HepG2 (cell line): ENCODE measurements at regions not wholly inside any gene's neighbourhood (a gene's known extent, or its start where the extent isn't known, plus 50 kb on each side); places are given as distances from the start of the nearest gene placed in this dataset.

ENCODE experiments used
- KLF15 ChIP-seq: sonication (generic); formaldehyde crosslinking; IDR thresholded peaks from 2 replicates; pipeline ENCODE4 v1.8.1; 2023; ENCODE audit warnings: borderline replicate concordance, mild to moderate bottlenecking, inconsistent platforms, missing genetic modification reagents, mixed read lengths
- NFKBIZ ChIP-seq: IDR thresholded peaks from 2 replicates; pipeline ENCODE4 v1.6.1; 2018; ENCODE audit warnings: missing genetic modification reagents, missing compliant biosample characterization
- YY1 ChIP-seq: IDR thresholded peaks from 2 replicates; pipeline ENCODE4 v1.6.1; 2011; ENCODE audit warnings: low read length, low read depth, moderate library complexity, mild to moderate bottlenecking; ENCODE audit not compliant: insufficient read depth, insufficient replicate concordance
- TF ChIP-seq, protein P1 (sequence below): IDR thresholded peaks from 2 replicates; pipeline ENCODE4 v1.6.1; 2016; ENCODE audit warnings: low read depth, control low read depth
- TF ChIP-seq, protein P2 (sequence below): IDR thresholded peaks from 2 replicates; pipeline ENCODE4 v1.6.1; 2012; ENCODE audit warnings: inconsistent platforms
- TF ChIP-seq, protein P3 (sequence below): sonication (generic); formaldehyde crosslinking; IDR thresholded peaks from 2 replicates; pipeline ENCODE4 v1.4.0; 2020; ENCODE audit warnings: missing genetic modification reagents
- TF ChIP-seq, protein P4 (sequence below): sonication (generic); formaldehyde crosslinking; IDR thresholded peaks from 2 replicates; pipeline ENCODE4 v1.9.0; 2021; ENCODE audit warnings: mild to moderate bottlenecking, missing genetic modification reagents

GRCh38 chr10:3422282-3422681, 249.7 kb upstream of the PITRM1 start:
- TF ChIP-seq KLF15 (CRISPR knock-in tag), result no peak
- TF ChIP-seq, protein P1, sequence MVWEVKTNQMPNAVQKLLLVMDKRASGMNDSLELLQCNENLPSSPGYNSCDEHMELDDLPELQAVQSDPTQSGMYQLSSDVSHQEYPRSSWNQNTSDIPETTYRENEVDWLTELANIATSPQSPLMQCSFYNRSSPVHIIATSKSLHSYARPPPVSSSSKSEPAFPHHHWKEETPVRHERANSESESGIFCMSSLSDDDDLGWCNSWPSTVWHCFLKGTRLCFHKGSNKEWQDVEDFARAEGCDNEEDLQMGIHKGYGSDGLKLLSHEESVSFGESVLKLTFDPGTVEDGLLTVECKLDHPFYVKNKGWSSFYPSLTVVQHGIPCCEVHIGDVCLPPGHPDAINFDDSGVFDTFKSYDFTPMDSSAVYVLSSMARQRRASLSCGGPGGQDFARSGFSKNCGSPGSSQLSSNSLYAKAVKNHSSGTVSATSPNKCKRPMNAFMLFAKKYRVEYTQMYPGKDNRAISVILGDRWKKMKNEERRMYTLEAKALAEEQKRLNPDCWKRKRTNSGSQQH (CRISPR knock-in tag), result no peak
- TF ChIP-seq NFKBIZ (CRISPR knock-in tag), result no peak
- no peak for TF ChIP-seq YY1
- TF ChIP-seq, protein P2, sequence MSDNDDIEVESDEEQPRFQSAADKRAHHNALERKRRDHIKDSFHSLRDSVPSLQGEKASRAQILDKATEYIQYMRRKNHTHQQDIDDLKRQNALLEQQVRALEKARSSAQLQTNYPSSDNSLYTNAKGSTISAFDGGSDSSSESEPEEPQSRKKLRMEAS, result no peak
- TF ChIP-seq, protein P3, sequence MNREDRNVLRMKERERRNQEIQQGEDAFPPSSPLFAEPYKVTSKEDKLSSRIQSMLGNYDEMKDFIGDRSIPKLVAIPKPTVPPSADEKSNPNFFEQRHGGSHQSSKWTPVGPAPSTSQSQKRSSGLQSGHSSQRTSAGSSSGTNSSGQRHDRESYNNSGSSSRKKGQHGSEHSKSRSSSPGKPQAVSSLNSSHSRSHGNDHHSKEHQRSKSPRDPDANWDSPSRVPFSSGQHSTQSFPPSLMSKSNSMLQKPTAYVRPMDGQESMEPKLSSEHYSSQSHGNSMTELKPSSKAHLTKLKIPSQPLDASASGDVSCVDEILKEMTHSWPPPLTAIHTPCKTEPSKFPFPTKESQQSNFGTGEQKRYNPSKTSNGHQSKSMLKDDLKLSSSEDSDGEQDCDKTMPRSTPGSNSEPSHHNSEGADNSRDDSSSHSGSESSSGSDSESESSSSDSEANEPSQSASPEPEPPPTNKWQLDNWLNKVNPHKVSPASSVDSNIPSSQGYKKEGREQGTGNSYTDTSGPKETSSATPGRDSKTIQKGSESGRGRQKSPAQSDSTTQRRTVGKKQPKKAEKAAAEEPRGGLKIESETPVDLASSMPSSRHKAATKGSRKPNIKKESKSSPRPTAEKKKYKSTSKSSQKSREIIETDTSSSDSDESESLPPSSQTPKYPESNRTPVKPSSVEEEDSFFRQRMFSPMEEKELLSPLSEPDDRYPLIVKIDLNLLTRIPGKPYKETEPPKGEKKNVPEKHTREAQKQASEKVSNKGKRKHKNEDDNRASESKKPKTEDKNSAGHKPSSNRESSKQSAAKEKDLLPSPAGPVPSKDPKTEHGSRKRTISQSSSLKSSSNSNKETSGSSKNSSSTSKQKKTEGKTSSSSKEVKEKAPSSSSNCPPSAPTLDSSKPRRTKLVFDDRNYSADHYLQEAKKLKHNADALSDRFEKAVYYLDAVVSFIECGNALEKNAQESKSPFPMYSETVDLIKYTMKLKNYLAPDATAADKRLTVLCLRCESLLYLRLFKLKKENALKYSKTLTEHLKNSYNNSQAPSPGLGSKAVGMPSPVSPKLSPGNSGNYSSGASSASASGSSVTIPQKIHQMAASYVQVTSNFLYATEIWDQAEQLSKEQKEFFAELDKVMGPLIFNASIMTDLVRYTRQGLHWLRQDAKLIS, result no peak
- TF ChIP-seq, protein P4, sequence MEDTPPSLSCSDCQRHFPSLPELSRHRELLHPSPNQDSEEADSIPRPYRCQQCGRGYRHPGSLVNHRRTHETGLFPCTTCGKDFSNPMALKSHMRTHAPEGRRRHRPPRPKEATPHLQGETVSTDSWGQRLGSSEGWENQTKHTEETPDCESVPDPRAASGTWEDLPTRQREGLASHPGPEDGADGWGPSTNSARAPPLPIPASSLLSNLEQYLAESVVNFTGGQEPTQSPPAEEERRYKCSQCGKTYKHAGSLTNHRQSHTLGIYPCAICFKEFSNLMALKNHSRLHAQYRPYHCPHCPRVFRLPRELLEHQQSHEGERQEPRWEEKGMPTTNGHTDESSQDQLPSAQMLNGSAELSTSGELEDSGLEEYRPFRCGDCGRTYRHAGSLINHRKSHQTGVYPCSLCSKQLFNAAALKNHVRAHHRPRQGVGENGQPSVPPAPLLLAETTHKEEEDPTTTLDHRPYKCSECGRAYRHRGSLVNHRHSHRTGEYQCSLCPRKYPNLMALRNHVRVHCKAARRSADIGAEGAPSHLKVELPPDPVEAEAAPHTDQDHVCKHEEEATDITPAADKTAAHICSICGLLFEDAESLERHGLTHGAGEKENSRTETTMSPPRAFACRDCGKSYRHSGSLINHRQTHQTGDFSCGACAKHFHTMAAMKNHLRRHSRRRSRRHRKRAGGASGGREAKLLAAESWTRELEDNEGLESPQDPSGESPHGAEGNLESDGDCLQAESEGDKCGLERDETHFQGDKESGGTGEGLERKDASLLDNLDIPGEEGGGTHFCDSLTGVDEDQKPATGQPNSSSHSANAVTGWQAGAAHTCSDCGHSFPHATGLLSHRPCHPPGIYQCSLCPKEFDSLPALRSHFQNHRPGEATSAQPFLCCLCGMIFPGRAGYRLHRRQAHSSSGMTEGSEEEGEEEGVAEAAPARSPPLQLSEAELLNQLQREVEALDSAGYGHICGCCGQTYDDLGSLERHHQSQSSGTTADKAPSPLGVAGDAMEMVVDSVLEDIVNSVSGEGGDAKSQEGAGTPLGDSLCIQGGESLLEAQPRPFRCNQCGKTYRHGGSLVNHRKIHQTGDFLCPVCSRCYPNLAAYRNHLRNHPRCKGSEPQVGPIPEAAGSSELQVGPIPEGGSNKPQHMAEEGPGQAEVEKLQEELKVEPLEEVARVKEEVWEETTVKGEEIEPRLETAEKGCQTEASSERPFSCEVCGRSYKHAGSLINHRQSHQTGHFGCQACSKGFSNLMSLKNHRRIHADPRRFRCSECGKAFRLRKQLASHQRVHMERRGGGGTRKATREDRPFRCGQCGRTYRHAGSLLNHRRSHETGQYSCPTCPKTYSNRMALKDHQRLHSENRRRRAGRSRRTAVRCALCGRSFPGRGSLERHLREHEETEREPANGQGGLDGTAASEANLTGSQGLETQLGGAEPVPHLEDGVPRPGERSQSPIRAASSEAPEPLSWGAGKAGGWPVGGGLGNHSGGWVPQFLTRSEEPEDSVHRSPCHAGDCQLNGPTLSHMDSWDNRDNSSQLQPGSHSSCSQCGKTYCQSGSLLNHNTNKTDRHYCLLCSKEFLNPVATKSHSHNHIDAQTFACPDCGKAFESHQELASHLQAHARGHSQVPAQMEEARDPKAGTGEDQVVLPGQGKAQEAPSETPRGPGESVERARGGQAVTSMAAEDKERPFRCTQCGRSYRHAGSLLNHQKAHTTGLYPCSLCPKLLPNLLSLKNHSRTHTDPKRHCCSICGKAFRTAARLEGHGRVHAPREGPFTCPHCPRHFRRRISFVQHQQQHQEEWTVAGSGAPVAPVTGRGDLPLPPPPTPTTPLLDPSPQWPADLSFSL (CRISPR knock-in tag), result no peak
